Posterior vena cava (tissue), 2 donors: ENCODE measurements at regions not wholly inside any gene's neighbourhood (a gene's known extent, or its start where the extent isn't known, plus 50 kb on each side); places are given as distances from the start of the nearest gene placed in this dataset.

Experiments
- DNase-seq: peaks from one replicate; pipeline ENCODE4 v3.0.0-alpha.2; 2020; ENCODE audit warnings: low spot score
- intact Hi-C, 2 donors: fragments of 100-400 bp; cut with DNase I; formaldehyde crosslinking; loops; one replicate each; pipeline versions ENCODE4 v1.14.1 to v1.14.2; 2022 to 2023
- donor health status: DM: yes; HTN: yes; CAD: no.
- donor health status: DM: yes; HTN: yes; CAD: no.

DNA sequence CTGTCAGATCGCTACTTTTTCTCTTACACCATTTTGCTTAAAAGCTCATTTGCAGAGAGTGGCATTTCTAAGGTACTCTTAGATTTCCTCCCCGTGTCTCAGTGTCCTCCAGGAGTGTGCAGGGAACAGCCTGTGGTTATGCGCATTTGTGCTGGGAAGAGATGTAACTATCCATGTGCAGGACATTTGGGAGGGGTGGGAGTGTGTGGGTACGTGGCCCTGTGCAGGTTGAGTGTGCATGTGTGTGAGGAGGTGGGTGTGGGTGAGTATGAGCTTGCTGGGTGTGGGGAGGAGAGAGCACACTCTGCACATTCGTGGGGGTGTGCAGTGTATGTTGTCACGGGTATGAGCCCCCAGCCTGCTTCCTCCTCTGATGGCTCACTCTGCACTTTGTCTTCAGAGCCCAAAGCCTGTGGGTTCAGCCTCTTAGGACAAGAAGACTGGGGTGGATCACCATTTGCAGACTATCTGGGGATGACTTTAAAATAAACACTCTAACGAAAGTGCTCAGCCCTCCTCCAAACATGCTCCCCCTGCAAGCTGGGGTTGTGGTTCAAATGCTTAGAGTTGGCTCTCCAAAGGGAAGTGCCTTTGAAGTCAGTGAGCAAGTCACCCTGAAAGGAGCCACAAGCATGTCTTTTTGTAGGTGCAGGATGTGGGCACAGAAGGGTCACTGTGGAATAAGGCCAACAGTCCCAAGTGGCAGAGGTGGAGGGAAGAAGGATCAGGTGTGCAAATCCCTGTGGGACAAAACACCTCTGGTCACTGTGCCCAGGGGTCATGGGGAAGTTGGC is 295.4 kb downstream of the RRAGC start:
- intact Hi-C loops = no loop called here
- no peak for DNase-seq

DNA sequence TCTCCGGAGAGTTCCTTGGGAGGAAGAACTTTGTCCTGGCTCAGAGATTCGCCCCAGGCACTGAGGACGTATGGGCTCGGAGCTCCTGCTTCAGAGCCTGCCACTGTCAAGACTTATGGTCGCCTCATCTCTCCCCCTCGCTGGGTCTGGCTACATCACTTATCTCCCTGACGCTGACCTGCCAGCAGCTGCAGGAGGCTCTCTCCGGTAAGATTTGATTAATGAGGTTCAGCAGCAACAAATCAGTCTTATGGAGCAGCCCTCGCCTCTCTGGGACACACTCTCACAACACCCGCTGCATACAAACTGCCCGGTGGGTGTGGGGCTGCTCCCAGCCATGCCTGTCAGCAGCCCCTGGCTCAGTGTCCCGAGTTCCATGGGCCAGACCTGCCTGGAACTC is 297.8 kb downstream of the RRAGC start:
- no peak for DNase-seq
- intact Hi-C loops = no loop called here

DNA sequence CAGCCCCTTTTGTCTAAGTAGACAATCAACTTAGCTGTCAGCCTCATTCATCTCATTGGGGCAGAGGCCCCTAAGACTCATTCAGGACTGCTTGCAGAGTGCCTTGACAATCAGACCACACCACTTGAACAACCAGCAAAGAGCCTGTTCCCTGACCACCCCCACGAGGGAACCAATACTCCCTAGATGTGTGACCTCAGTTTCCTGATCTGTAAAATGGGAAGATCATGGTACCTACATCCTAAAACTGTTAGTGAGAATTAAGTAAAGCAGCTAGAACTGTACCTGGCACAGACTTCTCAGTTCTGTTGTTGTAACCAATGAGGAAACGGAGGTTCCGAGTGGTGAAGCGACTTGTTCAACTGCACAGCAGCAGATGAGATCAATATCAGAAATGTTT is 298.5 kb downstream of the RRAGC start:
- no peak for DNase-seq
- intact Hi-C loops = no loop called here

DNA sequence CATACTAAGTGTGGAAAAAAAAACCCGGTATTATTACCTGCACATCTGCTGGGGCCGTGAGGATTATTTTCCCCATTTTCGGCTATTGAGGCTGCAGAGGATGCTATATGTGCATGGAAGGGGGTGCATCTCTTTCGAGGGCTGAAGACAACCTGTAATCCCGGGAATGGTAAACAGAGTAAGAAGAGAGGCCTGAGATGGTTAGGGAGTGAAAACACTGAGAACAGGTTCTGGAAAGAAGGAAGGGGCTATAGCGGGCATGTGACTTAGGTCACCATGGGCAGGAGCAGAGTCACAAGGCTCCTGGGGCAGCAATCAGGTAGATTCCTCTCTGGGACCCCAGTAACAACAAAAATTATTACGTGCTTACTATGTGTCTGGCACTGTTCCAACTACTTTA is 299.1 kb downstream of the RRAGC start:
- intact Hi-C loops = no loop called here
- no peak for DNase-seq

DNA sequence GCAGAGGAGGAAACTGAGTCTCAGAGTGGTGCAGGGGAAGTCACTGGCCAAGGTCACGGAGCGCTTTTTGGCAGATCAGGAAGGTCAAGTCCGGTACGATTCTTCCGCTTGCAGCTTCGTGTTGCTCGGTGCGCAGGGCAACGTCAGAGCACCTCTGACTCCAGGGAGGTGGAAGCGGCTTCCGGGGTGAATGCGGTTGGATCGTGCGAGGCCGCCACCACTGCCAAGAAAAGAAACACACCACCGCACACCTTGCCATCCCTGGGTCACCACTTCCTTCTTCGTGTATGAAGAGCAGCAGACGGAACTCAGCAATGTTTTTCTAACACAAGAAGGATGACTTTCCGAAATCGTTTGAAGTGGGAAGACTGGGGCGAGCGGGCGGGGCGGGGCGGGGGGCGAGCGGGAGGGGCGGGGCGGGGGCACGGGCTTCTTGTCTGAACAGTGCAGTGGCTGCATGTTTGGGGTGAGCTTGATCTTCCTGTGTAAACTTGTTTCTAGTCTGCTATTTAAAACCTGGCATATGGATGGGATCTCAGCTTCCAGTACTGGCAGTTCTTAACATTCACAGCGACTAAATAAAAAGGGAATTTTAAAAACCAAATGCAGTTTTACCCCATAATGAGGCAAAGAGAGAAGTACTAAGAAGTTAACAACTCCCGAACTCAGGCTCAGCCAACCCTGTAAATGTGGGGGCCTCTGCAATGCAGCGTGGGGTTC is 300.0 kb downstream of the RRAGC start:
- intact Hi-C loops = no loop called here
- no peak for DNase-seq

DNA sequence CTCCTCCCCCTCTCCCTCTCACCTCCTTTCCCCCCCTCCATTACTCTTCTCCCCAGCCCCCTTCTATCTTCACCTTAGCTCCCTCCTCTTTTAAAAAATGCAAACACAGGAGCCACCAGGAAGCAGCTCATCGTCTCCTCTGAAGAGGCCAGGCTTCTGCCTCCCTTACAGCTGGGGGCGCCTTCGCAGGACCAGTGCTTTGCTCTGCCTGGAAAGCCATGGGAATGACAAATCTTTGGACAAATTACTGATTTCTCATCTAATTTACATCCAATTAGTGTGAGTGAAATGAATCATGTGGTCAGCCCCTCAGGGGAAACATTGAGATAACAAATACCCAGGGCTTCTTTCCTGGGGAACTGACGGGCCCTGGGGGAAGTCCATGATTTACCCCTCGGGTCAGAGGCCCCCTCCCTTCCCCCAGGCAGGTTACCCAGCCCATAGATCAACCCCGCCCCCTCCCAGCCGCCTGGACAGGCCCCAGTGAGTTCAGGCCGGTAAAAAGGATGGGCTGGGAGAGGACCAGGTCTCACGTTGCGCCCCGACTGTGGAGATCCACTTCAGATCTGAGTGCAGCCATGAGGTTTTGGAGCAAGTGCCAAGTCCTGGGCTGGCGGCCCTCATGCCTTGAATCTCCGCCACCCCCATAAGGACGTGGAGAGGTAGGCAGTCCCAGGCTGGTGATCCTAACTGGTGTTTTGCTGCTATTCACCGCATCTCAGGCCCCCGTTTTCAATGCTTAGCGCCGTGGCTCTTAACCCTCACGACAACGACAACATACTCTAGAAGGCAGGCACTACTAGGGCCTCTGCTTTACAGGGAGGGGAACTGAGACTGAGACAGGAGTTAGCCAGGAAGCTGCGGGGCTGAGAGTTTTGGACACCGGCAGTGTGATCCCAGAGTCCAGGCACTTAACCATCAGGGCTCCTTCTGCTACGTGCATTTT is 300.8 kb downstream of the RRAGC start:
- intact Hi-C loops = no loop called here
- no peak for DNase-seq

DNA sequence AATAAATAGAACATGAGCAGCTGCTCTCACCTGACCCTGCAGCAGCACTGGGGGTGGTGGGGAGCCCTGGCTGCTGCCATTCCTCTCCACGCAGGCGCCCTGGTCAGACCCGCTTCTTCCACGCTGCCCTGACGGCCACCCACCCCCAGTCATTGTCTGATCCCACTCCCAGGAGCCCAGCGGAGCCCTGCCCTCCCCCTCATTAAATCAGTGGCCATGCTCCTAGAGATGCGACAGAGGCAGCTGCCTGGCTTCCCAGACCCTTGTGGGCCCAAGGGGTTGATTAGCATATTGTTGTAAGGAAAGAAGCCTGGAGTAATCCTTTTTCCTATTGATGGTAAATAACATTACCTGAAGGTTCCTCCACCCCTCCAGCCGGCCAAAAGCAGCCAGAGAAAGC is 301.5 kb downstream of the RRAGC start:
- no peak for DNase-seq

DNA sequence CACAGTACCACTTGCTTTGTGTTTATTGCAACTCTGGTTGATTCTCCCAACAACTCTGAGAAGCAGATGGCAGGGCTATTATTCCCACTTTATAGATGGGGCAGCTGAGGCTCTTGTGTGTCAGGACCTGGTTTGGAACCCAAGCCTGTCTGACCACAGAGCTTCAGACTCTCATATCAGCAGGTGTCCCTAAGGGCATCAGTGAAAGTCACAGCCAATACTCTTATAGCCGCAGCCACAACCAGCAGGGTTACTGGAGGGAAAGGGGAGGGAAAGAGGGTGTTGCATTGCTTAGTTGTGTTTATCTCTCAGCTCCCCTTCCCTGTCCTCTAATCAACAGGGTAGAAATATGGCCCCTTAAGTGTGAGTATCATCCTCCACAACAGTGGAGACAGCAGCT is 304.0 kb downstream of the RRAGC start:
- intact Hi-C loops = no loop called here
- no peak for DNase-seq

More for the DNA sequence above, 301.5 kb downstream of the RRAGC start:
- intact Hi-C loops = no loop called here

DNA sequence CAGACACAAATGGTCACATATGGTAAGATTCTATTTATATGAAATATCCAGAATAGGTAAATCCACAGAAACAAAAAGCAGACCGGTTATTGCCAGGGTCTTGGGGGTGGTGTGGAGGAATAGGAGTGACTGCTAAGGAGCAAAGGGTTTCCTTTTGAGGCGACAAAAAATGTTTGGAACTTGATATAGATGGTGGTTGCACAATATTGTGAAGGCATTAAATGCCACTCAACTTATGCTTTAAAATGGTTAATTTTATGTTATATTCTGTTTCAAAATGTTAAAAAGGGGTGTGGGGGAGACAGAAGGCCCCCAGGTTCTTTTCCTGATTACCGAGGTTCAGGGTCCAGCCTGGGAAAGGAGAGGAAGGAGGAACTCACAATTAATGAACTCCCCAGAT is 304.4 kb downstream of the RRAGC start:
- DNase-seq = no peak
- intact Hi-C loops = no loop called here

DNA sequence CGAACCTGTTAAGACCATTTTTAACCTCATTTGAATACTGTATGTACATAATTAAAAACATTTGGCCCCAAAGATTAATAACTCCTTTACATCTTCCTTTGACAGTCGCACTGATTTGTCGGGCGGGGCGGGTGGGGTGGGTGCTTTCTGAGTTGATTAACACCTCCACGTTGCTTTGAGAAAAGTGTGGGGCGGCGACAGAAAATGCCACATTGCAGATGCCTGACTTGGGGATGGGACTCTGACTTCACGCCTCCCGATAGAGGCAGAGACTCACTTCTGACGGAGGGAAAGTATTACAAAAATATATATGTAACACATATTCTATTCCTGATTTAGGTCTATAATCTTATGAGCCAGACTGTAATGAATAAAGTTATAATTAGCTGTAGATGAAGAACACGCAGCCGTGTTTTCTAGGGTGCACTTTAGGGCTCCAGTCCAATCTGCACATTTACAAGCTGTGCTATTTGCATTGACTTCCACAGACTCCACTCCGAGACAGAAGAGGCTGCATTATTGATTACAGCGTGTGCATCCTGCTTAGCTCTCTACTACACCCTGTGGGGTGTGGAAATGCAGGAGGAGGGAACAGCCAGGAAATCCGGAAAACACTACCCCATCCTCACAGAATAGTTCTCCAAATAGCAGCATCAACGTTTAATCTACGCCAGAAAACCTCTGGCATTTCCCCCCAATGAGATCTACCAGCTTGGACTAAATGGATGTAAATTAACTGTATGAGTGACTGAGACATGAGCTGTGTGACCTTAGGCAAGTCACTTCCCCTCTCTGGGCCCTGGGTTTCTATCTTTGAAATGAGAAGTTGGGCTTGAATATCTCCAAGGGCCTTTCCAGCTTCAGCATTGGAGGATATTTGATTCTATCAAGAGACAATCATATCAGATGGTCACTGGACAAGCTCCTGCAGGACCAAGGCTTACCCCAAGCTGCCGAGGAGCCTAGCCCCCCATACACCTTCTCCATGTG is 308.0 kb downstream of the RRAGC start:
- intact Hi-C loops = no loop called here
- DNase-seq = no peak

DNA sequence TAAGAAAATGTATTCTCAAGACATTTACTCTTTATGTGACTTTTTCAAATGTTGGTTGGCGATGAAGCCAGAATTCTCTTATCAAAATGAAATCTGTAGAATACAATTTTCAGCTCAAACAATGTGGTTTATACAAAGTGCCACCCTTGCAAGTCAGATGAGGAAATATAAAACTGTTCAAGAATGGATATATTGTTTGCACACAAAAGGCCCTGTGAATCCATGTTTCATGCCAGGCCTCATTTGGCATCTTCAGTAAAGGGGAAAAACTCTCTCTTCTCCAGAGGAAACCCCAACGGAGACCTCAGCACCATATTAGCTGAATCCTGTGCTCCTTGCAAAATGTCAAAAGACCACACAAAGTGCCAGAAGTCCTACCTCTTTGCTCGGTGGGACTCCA is 310.4 kb downstream of the RRAGC start:
- DNase-seq = no peak

DNA sequence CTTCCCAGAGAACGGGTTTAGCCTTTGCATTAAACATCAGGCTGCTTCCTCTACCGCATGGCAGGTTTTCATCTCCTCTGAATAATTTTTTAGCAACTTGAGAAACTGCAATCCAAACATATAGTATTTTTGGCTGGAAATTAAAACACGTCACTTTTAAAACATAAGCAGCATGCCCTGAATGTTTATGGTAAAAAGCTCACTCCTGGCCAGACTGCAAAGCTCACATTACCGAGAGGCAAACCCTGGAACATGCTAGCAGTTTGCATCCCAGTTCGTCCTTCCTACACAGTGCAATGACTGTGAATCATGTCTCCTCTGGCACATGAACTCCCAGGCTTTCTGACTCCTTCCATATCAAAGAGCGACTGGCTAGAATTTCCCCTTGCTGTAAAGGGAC is 312.3 kb downstream of the RRAGC start:
- intact Hi-C loops = no loop called here
- no peak for DNase-seq

More for the DNA sequence above, 310.4 kb downstream of the RRAGC start:
- intact Hi-C loops = no loop called here

DNA sequence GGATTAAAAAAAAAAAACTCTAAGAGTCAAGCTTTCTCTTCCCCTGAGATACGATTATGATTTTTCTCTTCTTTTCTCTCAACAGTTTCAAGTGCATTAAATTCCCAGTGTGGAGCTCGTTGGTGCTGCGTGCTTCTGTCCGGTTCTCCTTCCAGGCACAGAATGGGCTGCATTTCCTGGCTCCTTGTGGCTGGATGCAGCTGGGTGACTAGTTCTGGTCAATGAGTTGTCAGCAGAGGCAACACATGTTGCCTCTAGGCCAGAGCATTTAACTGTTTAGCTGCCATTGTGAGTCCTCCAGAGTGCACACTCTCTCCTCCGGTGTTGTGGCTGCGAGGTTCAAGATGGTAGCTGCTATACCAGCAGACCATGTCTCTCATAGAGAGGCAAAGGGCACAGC is 312.9 kb downstream of the RRAGC start:
- no peak for DNase-seq
- intact Hi-C loops = no loop called here

DNA sequence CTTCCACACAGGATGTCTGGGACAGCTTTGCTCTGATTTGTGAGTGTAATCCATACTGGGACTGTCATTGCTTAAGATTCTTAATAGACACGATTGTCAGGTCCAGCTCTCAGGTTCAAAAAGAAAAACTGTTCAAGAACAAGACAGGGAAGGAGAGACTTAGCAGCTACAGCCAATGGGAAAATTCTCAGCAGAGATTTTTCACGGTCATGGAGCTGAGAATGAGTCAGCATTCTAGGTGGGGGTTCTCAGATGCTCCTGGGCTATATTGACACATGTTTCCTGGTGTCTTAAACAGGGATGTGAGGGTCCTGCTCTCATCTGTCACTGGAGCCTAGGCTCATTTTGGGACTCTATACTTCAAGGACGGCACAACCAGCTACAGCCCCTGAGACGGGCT is 318.3 kb downstream of the RRAGC start:
- intact Hi-C loops = no loop called here
- no peak for DNase-seq

DNA sequence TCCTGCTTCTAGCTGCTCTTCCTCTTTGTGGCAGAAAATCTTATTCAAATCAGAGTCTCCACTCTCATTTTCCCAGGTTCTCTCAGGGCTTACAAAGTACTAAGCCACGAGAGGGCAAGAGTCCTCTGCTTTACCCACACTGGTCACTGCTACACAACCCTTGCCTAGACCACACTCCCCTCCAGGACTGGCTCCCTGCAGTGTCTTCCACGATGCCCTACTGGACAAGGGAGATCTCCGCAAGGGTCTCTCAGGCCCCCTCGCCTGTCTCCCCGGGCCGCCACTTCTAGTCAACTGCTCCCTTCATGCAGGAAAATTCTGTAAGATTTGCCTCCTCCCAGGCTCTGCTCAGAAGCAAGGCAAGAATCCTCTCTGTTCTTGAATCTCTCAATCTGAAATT is 319.6 kb downstream of the RRAGC start:
- DNase-seq = no peak
- intact Hi-C loops = loop anchor here in 1 of 2 donors (1.0 kb wide), 1 partner anchor 28 kb away; no protein-coding TSS in a partner anchor

DNA sequence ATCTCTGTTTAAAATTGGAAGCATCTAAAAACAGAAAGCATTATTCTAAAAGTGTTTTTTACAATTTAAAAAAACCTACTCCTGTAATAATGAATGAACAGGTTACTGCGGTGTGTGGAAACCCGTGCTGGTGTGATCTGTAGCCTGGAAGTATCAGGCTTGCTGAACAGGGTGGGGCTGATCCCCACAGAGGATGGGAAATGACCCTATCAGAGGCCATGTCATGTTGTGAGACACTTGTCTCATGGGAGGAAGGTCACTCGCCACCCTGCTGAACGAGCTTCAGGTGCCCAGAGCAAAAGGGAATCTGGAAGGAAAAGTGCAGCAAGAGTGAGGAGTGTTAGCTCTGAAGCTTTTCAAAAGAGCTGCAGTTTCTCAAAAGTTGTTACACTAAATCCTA is 320.7 kb downstream of the RRAGC start:
- no peak for DNase-seq
- intact Hi-C loops = loop anchor here in 1 of 2 donors (1.0 kb wide), 1 partner anchor 29 kb away; no protein-coding TSS in a partner anchor

DNA sequence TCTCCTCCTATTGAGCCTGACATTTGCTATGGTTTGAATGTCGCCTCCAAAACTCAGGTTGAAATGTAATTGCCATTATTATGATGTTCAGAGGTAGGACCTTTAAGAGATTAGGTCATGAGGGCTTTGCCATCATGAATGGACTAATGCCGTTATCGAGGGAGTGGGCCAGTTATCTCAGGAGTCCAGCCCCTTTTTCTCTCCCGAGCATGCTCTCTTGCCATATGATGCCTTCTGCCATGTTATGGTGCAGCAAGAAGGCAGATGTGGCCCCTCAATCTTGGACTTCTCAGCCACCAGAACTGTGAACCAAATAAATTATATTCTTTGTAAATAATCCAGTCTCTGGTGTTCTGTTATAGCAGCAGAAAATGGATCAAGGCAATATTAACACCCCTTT is 323.5 kb downstream of the RRAGC start:
- intact Hi-C loops = no loop called here
- DNase-seq = no peak

DNA sequence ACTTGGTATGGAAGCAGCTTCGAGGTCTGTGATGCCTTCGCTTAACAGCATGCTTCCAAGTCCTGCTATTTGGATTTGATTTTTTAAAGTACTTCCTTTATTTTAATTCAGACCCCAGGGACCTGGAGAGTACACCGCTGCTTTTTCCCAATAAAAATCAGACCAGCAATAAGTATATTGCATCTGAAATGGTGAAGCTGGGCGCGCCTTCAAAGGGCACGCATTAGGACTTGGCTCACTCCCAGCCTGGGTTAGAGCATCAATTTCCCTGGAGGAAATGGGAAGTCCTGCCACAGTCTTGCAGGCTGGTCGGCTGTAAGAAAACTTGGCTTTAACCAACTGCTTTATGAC is 325.1 kb downstream of the RRAGC start:
- intact Hi-C loops = no loop called here
- no peak for DNase-seq
